HepG2 (cell line): ENCODE measurements at regions not wholly inside any gene's neighbourhood (a gene's known extent, or its start where the extent isn't known, plus 50 kb on each side); places are given as distances from the start of the nearest gene placed in this dataset.

Experiments
- ATAC-seq: fragments of 200-7000 bp; cut with Tn5 transposase; 3 replicates; pipeline ENCODE4 v1.9.1; 2020; ENCODE audit warnings: mild to moderate bottlenecking, moderate library complexity
- BruUV-seq: library from RNA; stranded (reverse); fragments of 400-500 nt; replicated peaks from 2 replicates; lab custom pipeline; 2021; lab: Mats Ljungman, UMichigan
- CTCF ChIA-PET: fragments of 300-600 bp; formaldehyde crosslinking; extraction: SDS; loops from one replicate; lab custom pipeline; 2021; ENCODE audit warnings: low total read pairs, inconsistent platforms, low intra/inter-chr PET ratio; lab: Yijun Ruan, JAX
- POLR2A ChIA-PET: fragments of 350-600 bp; sonication (Branson Sonifier 250); formaldehyde crosslinking; loops from one replicate; lab custom pipeline; 2020; ENCODE audit warnings: antibody characterized with exemption, inconsistent platforms; lab: Yijun Ruan, JAX
- DNase-seq: peaks from one replicate; pipeline ENCODE4 v3.0.0-alpha.2; 2015; ENCODE audit warnings: low spot score
- FAIRE-seq: peaks from 3 replicates; lab custom pipeline; 2011; peaks lifted over from hg19 to GRCh38; lab: Jason Lieb, UNC
- H2AFZ ChIP-seq: one replicate; pipeline ENCODE4 v1.6.1; 2011; ENCODE audit warnings: low read length, inconsistent platforms
- H3K27ac ChIP-seq: fragments of 300-600 bp; 3 replicates; pipeline ENCODE4 v1.8.0; 2011; ENCODE audit warnings: mixed run types, mild to moderate bottlenecking, mixed read lengths, low read length, inconsistent platforms; ENCODE audit not compliant: insufficient read depth; ENCODE audit errors: extremely low read length
- H3K27me3 ChIP-seq, 2 experiments: fragments of 200-600 bp in 1 of 2; 2 replicates in 1 of 2; 3 replicates in 1 of 2; pipeline versions ENCODE4 v1.6.0 to v1.8.0; 2011; ENCODE audit warnings: low read length in 2 of 2, mild to moderate bottlenecking in 2 of 2, moderate library complexity in 2 of 2, inconsistent platforms in 1 of 2; ENCODE audit not compliant: insufficient read depth in 2 of 2, control insufficient read depth in 1 of 2
- H3K36me3 ChIP-seq, 2 experiments: fragments of 200-600 bp in 1 of 2; replicated peaks in 1 of 2; 2 replicates in 1 of 2; 3 replicates in 1 of 2; pipeline versions ENCODE4 v1.5.1 to v1.8.0; 2011; ENCODE audit warnings: low read length in 2 of 2, inconsistent platforms in 1 of 2; ENCODE audit not compliant: insufficient read depth in 2 of 2, control insufficient read depth in 1 of 2
- H3K4me1 ChIP-seq: 2 replicates; pipeline ENCODE4 v1.5.1; 2012; ENCODE audit warnings: low read length, inconsistent platforms; ENCODE audit not compliant: insufficient read depth
- H3K4me2 ChIP-seq: 2 replicates; pipeline ENCODE4 v1.6.0; 2011; ENCODE audit warnings: low read depth, low read length, inconsistent platforms
- H3K4me3 ChIP-seq, 3 experiments: fragments of 200-600 bp in 1 of 3; sonication (generic), shearing (Covaris generic) in 1 of 3; replicated peaks in 1 of 3; 2 replicates each; pipeline ENCODE4 v1.5.1; 2011 to 2016; ENCODE audit warnings: low read length in 3 of 3, inconsistent platforms in 2 of 3, low read depth in 2 of 3, mild to moderate bottlenecking in 2 of 3, control low read depth in 1 of 3, mixed read lengths in 1 of 3; ENCODE audit not compliant: insufficient read depth in 1 of 3
- H3K79me2 ChIP-seq: one replicate; pipeline ENCODE4 v1.6.1; 2011; ENCODE audit warnings: low read length, inconsistent platforms; ENCODE audit not compliant: insufficient read depth
- H3K9ac ChIP-seq: 2 replicates; pipeline ENCODE4 v1.6.0; 2011; ENCODE audit warnings: mild to moderate bottlenecking, low read depth, low read length, inconsistent platforms; ENCODE audit not compliant: insufficient read depth
- H3K9me3 ChIP-seq: 2 replicates; pipeline ENCODE4 v1.5.1; 2012; ENCODE audit warnings: mild to moderate bottlenecking, low read length
- H4K20me1 ChIP-seq: 2 replicates; pipeline ENCODE4 v1.6.0; 2011; ENCODE audit warnings: inconsistent platforms, mild to moderate bottlenecking, low read length, moderate library complexity; ENCODE audit not compliant: insufficient read depth
- AGO1 ChIP-seq: fragments of 200-400 bp; formaldehyde crosslinking; IDR thresholded peaks from 2 replicates; pipeline ENCODE4 v1.6.1; 2017; ENCODE audit warnings: mild to moderate bottlenecking, low read depth, low read length, moderate library complexity; ENCODE audit not compliant: poor library complexity, severe bottlenecking
- CEBPG ChIP-seq: IDR thresholded peaks from 2 replicates; pipeline ENCODE4 v1.6.1; 2016
- EEA1 ChIP-seq: sonication (generic); formaldehyde crosslinking; IDR thresholded peaks from 2 replicates; pipeline ENCODE4 v1.5.1; 2020; ENCODE audit warnings: mild to moderate bottlenecking, missing genetic modification reagents, borderline replicate concordance
- KDM2A ChIP-seq: sonication (generic); formaldehyde crosslinking; IDR thresholded peaks from 2 replicates; pipeline ENCODE4 v1.4.0; 2020; ENCODE audit warnings: low read depth, missing genetic modification reagents, borderline replicate concordance
- PAX8 ChIP-seq: sonication (generic); formaldehyde crosslinking; IDR thresholded peaks from 2 replicates; pipeline ENCODE4 v1.8.0; 2022; ENCODE audit warnings: mild to moderate bottlenecking, missing genetic modification reagents, borderline replicate concordance
- RCOR2 ChIP-seq: IDR thresholded peaks from 2 replicates; pipeline ENCODE4 v1.6.1; 2016; ENCODE audit warnings: missing biosample characterization, missing genetic modification reagents
- WGBS: methylation state at CpG from one replicate; pipeline ENCODE4 v1.1.6; 2017; ENCODE audit warnings: low lambda C conversion rate; 5-methylcytosine and 5-hydroxymethylcytosine counted together
- in situ Hi-C: cut with HindIII; loops from 2 replicates; pipeline ENCODE4 v1.10.0; 2017; ENCODE audit warnings: low pct_unique_long_range_greater_than_20kb; ENCODE audit not compliant: extremely low pct_ligation_motif_present
- intact Hi-C: fragments of 100-400 bp; cut with micrococcal nuclease; formaldehyde crosslinking; loops from one replicate; pipeline ENCODE4 v1.10.0; 2022; ENCODE audit not compliant: unreplicated experiment
- TF ChIP-seq, protein P1 (sequence below): sonication (generic); formaldehyde crosslinking; IDR thresholded peaks from 2 replicates; pipeline ENCODE4 v1.4.0; 2020; ENCODE audit warnings: missing genetic modification reagents

DNA sequence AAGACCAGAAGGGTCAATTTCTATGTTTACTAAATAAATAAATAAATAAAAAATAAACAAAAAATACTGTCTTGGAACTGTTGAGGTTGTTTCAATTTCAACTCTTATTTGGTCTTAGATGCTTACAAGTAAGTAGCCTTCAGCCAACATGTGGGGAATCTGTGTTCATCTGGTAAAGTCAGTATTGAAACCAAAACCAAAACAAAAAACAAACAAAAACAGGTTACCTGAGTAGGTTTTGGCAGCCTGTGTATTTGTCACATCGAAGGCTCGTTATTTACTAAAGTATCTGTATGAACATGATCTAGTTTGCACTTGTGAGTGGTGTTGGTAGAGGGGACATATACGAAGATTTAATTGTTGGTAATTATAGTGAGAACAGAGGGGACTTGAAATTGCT, 471.5 kb downstream of the SLITRK5 start (continued):
- TF ChIP-seq EEA1 (CRISPR knock-in tag): no peak
- TF ChIP-seq CEBPG: no peak
- no peak for TF ChIP-seq KDM2A (CRISPR knock-in tag)

DNA sequence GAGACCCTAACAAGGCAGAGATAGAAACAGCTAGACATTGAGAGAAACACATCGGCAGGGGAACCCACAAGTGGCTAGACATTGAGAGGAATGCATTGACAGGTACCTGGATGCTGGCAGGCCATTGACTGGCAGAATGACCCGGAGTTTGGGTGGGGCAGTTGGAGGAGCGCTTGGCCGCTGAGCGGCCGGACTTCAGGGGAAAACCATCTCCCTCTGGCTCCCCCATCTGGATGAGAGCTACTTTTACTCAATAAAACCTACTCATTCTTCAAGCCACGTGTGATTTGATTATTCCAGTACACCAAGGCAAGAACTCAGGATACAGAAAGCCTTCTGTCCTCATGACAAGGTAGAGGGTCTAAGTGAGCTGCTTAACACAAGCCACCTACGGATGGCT, 473.4 kb downstream of the SLITRK5 start:
- no peak overlapping the region for H3K4me2 ChIP-seq
- intact Hi-C loops: no loop called here
- no peaks in the 10 kb centered on the region for H3K4me1 ChIP-seq
- no peaks in the 10 kb centered on the region for H3K79me2 ChIP-seq
- no peaks in the 10 kb centered on the region for H3K36me3 ChIP-seq
- no peak for TF ChIP-seq RCOR2 (CRISPR knock-in tag)
- no peak for TF ChIP-seq AGO1
- TF ChIP-seq, protein P1, sequence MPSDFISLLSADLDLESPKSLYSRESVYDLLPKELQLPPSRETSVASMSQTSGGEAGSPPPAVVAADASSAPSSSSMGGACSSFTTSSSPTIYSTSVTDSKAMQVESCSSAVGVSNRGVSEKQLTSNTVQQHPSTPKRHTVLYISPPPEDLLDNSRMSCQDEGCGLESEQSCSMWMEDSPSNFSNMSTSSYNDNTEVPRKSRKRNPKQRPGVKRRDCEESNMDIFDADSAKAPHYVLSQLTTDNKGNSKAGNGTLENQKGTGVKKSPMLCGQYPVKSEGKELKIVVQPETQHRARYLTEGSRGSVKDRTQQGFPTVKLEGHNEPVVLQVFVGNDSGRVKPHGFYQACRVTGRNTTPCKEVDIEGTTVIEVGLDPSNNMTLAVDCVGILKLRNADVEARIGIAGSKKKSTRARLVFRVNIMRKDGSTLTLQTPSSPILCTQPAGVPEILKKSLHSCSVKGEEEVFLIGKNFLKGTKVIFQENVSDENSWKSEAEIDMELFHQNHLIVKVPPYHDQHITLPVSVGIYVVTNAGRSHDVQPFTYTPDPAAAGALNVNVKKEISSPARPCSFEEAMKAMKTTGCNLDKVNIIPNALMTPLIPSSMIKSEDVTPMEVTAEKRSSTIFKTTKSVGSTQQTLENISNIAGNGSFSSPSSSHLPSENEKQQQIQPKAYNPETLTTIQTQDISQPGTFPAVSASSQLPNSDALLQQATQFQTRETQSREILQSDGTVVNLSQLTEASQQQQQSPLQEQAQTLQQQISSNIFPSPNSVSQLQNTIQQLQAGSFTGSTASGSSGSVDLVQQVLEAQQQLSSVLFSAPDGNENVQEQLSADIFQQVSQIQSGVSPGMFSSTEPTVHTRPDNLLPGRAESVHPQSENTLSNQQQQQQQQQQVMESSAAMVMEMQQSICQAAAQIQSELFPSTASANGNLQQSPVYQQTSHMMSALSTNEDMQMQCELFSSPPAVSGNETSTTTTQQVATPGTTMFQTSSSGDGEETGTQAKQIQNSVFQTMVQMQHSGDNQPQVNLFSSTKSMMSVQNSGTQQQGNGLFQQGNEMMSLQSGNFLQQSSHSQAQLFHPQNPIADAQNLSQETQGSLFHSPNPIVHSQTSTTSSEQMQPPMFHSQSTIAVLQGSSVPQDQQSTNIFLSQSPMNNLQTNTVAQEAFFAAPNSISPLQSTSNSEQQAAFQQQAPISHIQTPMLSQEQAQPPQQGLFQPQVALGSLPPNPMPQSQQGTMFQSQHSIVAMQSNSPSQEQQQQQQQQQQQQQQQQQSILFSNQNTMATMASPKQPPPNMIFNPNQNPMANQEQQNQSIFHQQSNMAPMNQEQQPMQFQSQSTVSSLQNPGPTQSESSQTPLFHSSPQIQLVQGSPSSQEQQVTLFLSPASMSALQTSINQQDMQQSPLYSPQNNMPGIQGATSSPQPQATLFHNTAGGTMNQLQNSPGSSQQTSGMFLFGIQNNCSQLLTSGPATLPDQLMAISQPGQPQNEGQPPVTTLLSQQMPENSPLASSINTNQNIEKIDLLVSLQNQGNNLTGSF (CRISPR knock-in tag): no peak
- TF ChIP-seq PAX8 (CRISPR knock-in tag): no peak
- in situ Hi-C loops: no loop called here
- DNase-seq (no peak), FAIRE-seq (no peak), ATAC-seq (no peak)
- no peak overlapping the region for H2AFZ ChIP-seq
- BruUV-seq: no TSS peak
- H3K27ac ChIP-seq: no peak overlapping the region
- no peak overlapping the region for H3K9ac ChIP-seq
- no peak overlapping the region for H3K4me3 ChIP-seq
- ChIA-PET POLR2A (no interaction called here), CTCF (no interaction called here)
- H3K27me3 ChIP-seq: no peaks in the 10 kb centered on the region
- no peaks in the 10 kb centered on the region for H4K20me1 ChIP-seq
- peaks cover 23% of the 10 kb centered on the region; the same call in 1 of the 2 replicates for H3K9me3 ChIP-seq
- 35% methylated on average over 6 of the region's 8 CpGs for WGBS
